Keratinocyte (primary cell): ENCODE measurements at regions not wholly inside any gene's neighbourhood (a gene's known extent, or its start where the extent isn't known, plus 50 kb on each side); places are given as distances from the start of the nearest gene placed in this dataset.

ENCODE experiments used
- DNase-seq: peaks from one replicate; pipeline ENCODE4 v3.0.0-alpha.2; 2011; ENCODE audit warnings: low read depth, missing footprints, low spot score
- FAIRE-seq: peaks from 2 replicates; lab custom pipeline; 2011; peaks lifted over from hg19 to GRCh38; lab: Jason Lieb, UNC
- H2AFZ ChIP-seq: 2 replicates; pipeline ENCODE4 v1.6.0; 2012; ENCODE audit warnings: low read length, control low read depth, inconsistent platforms; ENCODE audit not compliant: control insufficient read depth
- H3K27ac ChIP-seq: 2 replicates; pipeline ENCODE4 v1.5.1; 2011; ENCODE audit warnings: low read length; ENCODE audit not compliant: control insufficient read depth, insufficient read depth
- H3K27me3 ChIP-seq: 3 replicates; pipeline ENCODE4 v1.6.0; 2011; ENCODE audit warnings: low read length; ENCODE audit not compliant: control insufficient read depth, insufficient read depth; ENCODE audit errors: extremely low read depth
- H3K36me3 ChIP-seq, 2 experiments: 2 replicates in 1 of 2; 3 replicates in 1 of 2; pipeline ENCODE4 v1.5.1; 2011; ENCODE audit warnings: low read length in 2 of 2, mild to moderate bottlenecking in 1 of 2; ENCODE audit not compliant: control insufficient read depth in 2 of 2, insufficient read depth in 2 of 2; ENCODE audit errors: extremely low read depth in 1 of 2
- H3K4me1 ChIP-seq: 3 replicates; pipeline ENCODE4 v1.5.1; 2011; ENCODE audit warnings: low read length; ENCODE audit not compliant: control insufficient read depth, insufficient read depth; ENCODE audit errors: extremely low read depth
- H3K4me2 ChIP-seq: 3 replicates; pipeline ENCODE4 v1.6.0; 2011; ENCODE audit warnings: low read depth, low read length; ENCODE audit not compliant: control insufficient read depth, insufficient read depth; ENCODE audit errors: extremely low read depth
- H3K4me3 ChIP-seq, 3 experiments: fragments of 200-600 bp in 1 of 3; sonication (generic) in 1 of 3; 2 replicates in 2 of 3; 3 replicates in 1 of 3; pipeline ENCODE4 v1.5.1; 2011 to 2016; ENCODE audit warnings: low read length in 3 of 3, mild to moderate bottlenecking in 3 of 3, control low read depth in 2 of 3, inconsistent platforms in 1 of 3, low read depth in 1 of 3, mixed read lengths in 1 of 3, mixed run types in 1 of 3, moderate library complexity in 1 of 3; ENCODE audit not compliant: control insufficient read depth in 2 of 3, insufficient read depth in 2 of 3; ENCODE audit errors: extremely low read depth in 1 of 3
- H3K79me2 ChIP-seq: 2 replicates; pipeline ENCODE4 v1.6.0; 2012; ENCODE audit warnings: low read length; ENCODE audit not compliant: control insufficient read depth, insufficient read depth
- H3K9ac ChIP-seq: 3 replicates; pipeline ENCODE4 v1.6.0; 2011; ENCODE audit warnings: low read length; ENCODE audit not compliant: control insufficient read depth, insufficient read depth; ENCODE audit errors: extremely low read depth
- H3K9me1 ChIP-seq: 3 replicates; pipeline ENCODE4 v1.6.0; 2011; ENCODE audit warnings: low read length; ENCODE audit not compliant: control insufficient read depth, insufficient read depth; ENCODE audit errors: extremely low read depth
- H3K9me3 ChIP-seq: 2 replicates; pipeline ENCODE4 v1.5.1; 2012; ENCODE audit warnings: low read depth, low read length; ENCODE audit not compliant: control insufficient read depth
- H4K20me1 ChIP-seq: 3 replicates; pipeline ENCODE4 v1.6.0; 2011; ENCODE audit warnings: low read length; ENCODE audit not compliant: control insufficient read depth, insufficient read depth; ENCODE audit errors: extremely low read depth
- CTCF ChIP-seq, 3 experiments: IDR thresholded peaks in 1 of 3; conservative IDR thresholded peaks in 1 of 3; optimal IDR thresholded peaks in 1 of 3; 2 replicates in 2 of 3; 3 replicates in 1 of 3; pipeline versions ENCODE3 to v1.5.1; 2011; ENCODE audit warnings: low read length in 3 of 3, mild to moderate bottlenecking in 3 of 3, moderate library complexity in 2 of 3, control low read depth in 1 of 3, inconsistent platforms in 1 of 3; ENCODE audit not compliant: insufficient read depth in 2 of 3; ENCODE audit errors: extremely low read depth in 1 of 3
- EZH2 ChIP-seq: IDR thresholded peaks from one replicate; pipeline ENCODE4 v1.6.1; 2012; ENCODE audit warnings: inconsistent platforms, mild to moderate bottlenecking, low read length, moderate library complexity
- dilution Hi-C: fragments of 300-500 bp; cut with MboI; formaldehyde crosslinking; loops from one replicate; pipeline ENCODE4 v1.7.0; 2020; ENCODE audit warnings: low sequenced_read_pairs; ENCODE audit not compliant: extremely low pct_ligation_motif_present

- Histone ChIP-seq H3K36me3 (no peaks in the 10 kb centered on the region), H3K9me3 (no peaks in the 10 kb centered on the region), H2AFZ (no peak overlapping the region), H3K4me3 (no peak overlapping the region), H3K9ac (no peak overlapping the region), H3K4me1 (no peaks in the 10 kb centered on the region), H4K20me1 (no peaks in the 10 kb centered on the region), H3K27me3 (no peaks in the 10 kb centered on the region), H3K9me1 (no peaks in the 10 kb centered on the region), H3K4me2 (no peak overlapping the region), H3K79me2 (no peaks in the 10 kb centered on the region), H3K27ac (no peak overlapping the region)
- TF ChIP-seq EZH2 (no peak), CTCF (optimal IDR thresholded peaks at IDR 0.05 in 1 of 3, IDR thresholded peaks at IDR 0.05 in 1 of 3, conservative IDR thresholded peaks at IDR 0.05 in 1 of 3; ENCODE audit: extremely low read depth in 1 of 3, insufficient read depth in 2 of 3, low read length in 3 of 3) (no peak)
- FAIRE-seq: no peak
- dilution Hi-C loops: no loop called here
- DNase-seq: no peak
These were observed 313.5 kb downstream of the TMA16 start for GRCh38 chr4:163808011-163808410.

GRCh38 chr4:163810755-163811154 is 316.3 kb downstream of the TMA16 start:
- H2AFZ ChIP-seq: no peak overlapping the region
- no peaks in the 10 kb centered on the region for H3K27me3 ChIP-seq
- no peaks in the 10 kb centered on the region for H3K9me1 ChIP-seq
- H4K20me1 ChIP-seq: no peaks in the 10 kb centered on the region
- H3K4me3 ChIP-seq: no peak overlapping the region
- no peak overlapping the region for H3K27ac ChIP-seq
- dilution Hi-C loops: no loop called here
- DNase-seq (no peak), FAIRE-seq (no peak)
- no peaks in the 10 kb centered on the region for H3K36me3 ChIP-seq
- no peaks in the 10 kb centered on the region for H3K79me2 ChIP-seq
- H3K9me3 ChIP-seq: no peaks in the 10 kb centered on the region
- no peak overlapping the region for H3K9ac ChIP-seq
- H3K4me2 ChIP-seq: no peak overlapping the region
- TF ChIP-seq EZH2 (no peak), CTCF (optimal IDR thresholded peaks at IDR 0.05 in 1 of 3, IDR thresholded peaks at IDR 0.05 in 1 of 3, conservative IDR thresholded peaks at IDR 0.05 in 1 of 3; ENCODE audit: extremely low read depth in 1 of 3, insufficient read depth in 2 of 3, low read length in 3 of 3) (no peak)
- H3K4me1 ChIP-seq: no peaks in the 10 kb centered on the region
